Endothelial cell of umbilical vein (primary cell): ENCODE measurements at regions not wholly inside any gene's neighbourhood (a gene's known extent, or its start where the extent isn't known, plus 50 kb on each side); places are given as distances from the start of the nearest gene placed in this dataset.

ENCODE experiments used
- BruUV-seq: library from RNA; stranded (reverse); fragments of 400-500 nt; replicated peaks from 2 replicates; lab custom pipeline; 2021; lab: Mats Ljungman, UMichigan
- CTCF ChIA-PET: fragments of 300-600, 350-600 bp; sonication (Branson Sonifier 250); formaldehyde crosslinking; loops from one replicate; lab custom pipeline; 2021; ENCODE audit warnings: antibody characterized with exemption, inconsistent platforms; lab: Charles Lee
- POLR2A ChIA-PET: fragments of 300-600, 350-600 bp; sonication (Branson Sonifier 250); formaldehyde crosslinking; loops from one replicate; lab custom pipeline; 2021; ENCODE audit warnings: antibody characterized with exemption, inconsistent platforms; lab: Charles Lee
- DNase-seq: peaks from one replicate; pipeline ENCODE4 v3.0.0-alpha.2; 2011; ENCODE audit warnings: low read depth, low spot score
- FAIRE-seq: peaks from 2 replicates; lab custom pipeline; 2011; peaks lifted over from hg19 to GRCh38; lab: Jason Lieb, UNC
- H2AFZ ChIP-seq: 2 replicates; pipeline ENCODE4 v1.6.0; 2012; ENCODE audit warnings: low read depth, low read length, control low read depth, inconsistent platforms
- H3K27ac ChIP-seq: 2 replicates; pipeline ENCODE4 v1.5.1; 2011; ENCODE audit warnings: low read depth, mild to moderate bottlenecking, control low read depth, low read length, moderate library complexity; ENCODE audit not compliant: insufficient read depth
- H3K27me3 ChIP-seq, 2 experiments: 2 replicates each; pipeline versions ENCODE4 v1.6.0 to v1.6.1; 2011; ENCODE audit warnings: low read length in 2 of 2, mixed read lengths in 1 of 2; ENCODE audit not compliant: control insufficient read depth in 2 of 2, insufficient read depth in 2 of 2
- H3K36me3 ChIP-seq, 2 experiments: 2 replicates in 1 of 2; 3 replicates in 1 of 2; pipeline ENCODE4 v1.5.1; 2011; ENCODE audit warnings: low read length in 2 of 2, mild to moderate bottlenecking in 1 of 2, moderate library complexity in 1 of 2; ENCODE audit not compliant: control insufficient read depth in 2 of 2, insufficient read depth in 2 of 2; ENCODE audit errors: extremely low read depth in 1 of 2
- H3K4me1 ChIP-seq: 3 replicates; pipeline ENCODE4 v1.5.1; 2011; ENCODE audit warnings: mild to moderate bottlenecking, low read length; ENCODE audit not compliant: control insufficient read depth, insufficient read depth; ENCODE audit errors: extremely low read depth
- H3K4me2 ChIP-seq: 2 replicates; pipeline ENCODE4 v1.6.1; 2011; ENCODE audit warnings: low read length, control low read depth, mixed read lengths; ENCODE audit not compliant: insufficient read depth
- H3K4me3 ChIP-seq, 3 experiments: fragments of 200-600 bp in 1 of 3; sonication (generic), shearing (Covaris generic) in 1 of 3; replicated peaks in 1 of 3; 2 replicates each; pipeline ENCODE4 v1.5.1; 2011 to 2016; ENCODE audit warnings: control low read depth in 3 of 3, low read length in 3 of 3, mild to moderate bottlenecking in 2 of 3, inconsistent platforms in 1 of 3, low read depth in 1 of 3, moderate library complexity in 1 of 3; ENCODE audit not compliant: insufficient read depth in 1 of 3
- H3K79me2 ChIP-seq: 2 replicates; pipeline ENCODE4 v1.6.0; 2012; ENCODE audit warnings: low read length, inconsistent platforms; ENCODE audit not compliant: control insufficient read depth, insufficient read depth
- H3K9ac ChIP-seq: replicated peaks from 2 replicates; pipeline ENCODE3; 2011; ENCODE audit warnings: low read length, control low read depth; ENCODE audit not compliant: insufficient read depth; ENCODE audit errors: extremely low read depth
- H3K9me1 ChIP-seq: replicated peaks from 3 replicates; pipeline ENCODE4 v1.6.0; 2011; ENCODE audit warnings: mild to moderate bottlenecking, low read length; ENCODE audit not compliant: control insufficient read depth, insufficient read depth; ENCODE audit errors: extremely low read depth
- H3K9me3 ChIP-seq: replicated peaks from 2 replicates; pipeline ENCODE4 v1.5.1; 2012; ENCODE audit warnings: low read length, inconsistent platforms; ENCODE audit not compliant: control insufficient read depth, insufficient read depth
- H4K20me1 ChIP-seq: replicated peaks from 2 replicates; pipeline ENCODE3; 2011; ENCODE audit warnings: mild to moderate bottlenecking, low read length; ENCODE audit not compliant: control insufficient read depth, insufficient read depth; ENCODE audit errors: extremely low read depth
- EZH2 ChIP-seq: IDR thresholded peaks from 2 replicates; pipeline ENCODE4 v1.6.1; 2012; ENCODE audit warnings: borderline replicate concordance, low read depth, mild to moderate bottlenecking, moderate library complexity, low read length, inconsistent platforms; ENCODE audit not compliant: severe bottlenecking
- FOS ChIP-seq: IDR thresholded peaks from 2 replicates; pipeline ENCODE4 v1.6.1; 2011; ENCODE audit warnings: mild to moderate bottlenecking, low read length, moderate library complexity, borderline replicate concordance; ENCODE audit not compliant: insufficient read depth
- GATA2 ChIP-seq: IDR thresholded peaks from 2 replicates; pipeline ENCODE4 v1.7.0; 2011; ENCODE audit warnings: low read depth, mild to moderate bottlenecking, moderate library complexity, mixed read lengths, low read length; ENCODE audit not compliant: insufficient read length, insufficient read depth
- JUN ChIP-seq: IDR thresholded peaks from 2 replicates; pipeline ENCODE4 v1.6.1; 2011; ENCODE audit warnings: borderline replicate concordance, low read depth; ENCODE audit not compliant: insufficient read length, insufficient read depth
- MYC ChIP-seq: IDR thresholded peaks from one replicate; pipeline ENCODE4 v1.6.1; 2011; ENCODE audit warnings: mild to moderate bottlenecking, low read depth, low read length
- POLR2AphosphoS5 ChIP-seq: IDR thresholded peaks from 2 replicates; pipeline ENCODE4 v1.6.1; 2012; ENCODE audit warnings: low read depth, mild to moderate bottlenecking, control low read depth, low read length, moderate library complexity; ENCODE audit not compliant: insufficient read depth
- dilution Hi-C: fragments of 300-500 bp; cut with MboI; formaldehyde crosslinking; loops from one replicate; pipeline ENCODE4 v1.15.0; 2019; ENCODE audit warnings: low sequenced_read_pairs; ENCODE audit not compliant: extremely low pct_ligation_motif_present
- intact Hi-C: fragments of 100-400 bp; cut with micrococcal nuclease; formaldehyde crosslinking; loops from one replicate; pipeline ENCODE4 v1.10.0; 2022
- TF ChIP-seq, protein P1 (sequence below), 2 donors: IDR thresholded peaks; 1 replicate in 1 of 2; 2 replicates in 1 of 2; pipeline ENCODE4 v1.5.1; 2011; ENCODE audit warnings: low read length in 2 of 2, mild to moderate bottlenecking in 2 of 2, moderate library complexity in 2 of 2, control low read depth in 1 of 2, inconsistent platforms in 1 of 2, low read depth in 1 of 2; ENCODE audit not compliant: insufficient read depth in 1 of 2; ENCODE audit errors: extremely low read depth in 1 of 2
- TF ChIP-seq, protein P2 (sequence below): IDR thresholded peaks from 2 replicates; pipeline ENCODE4 v1.6.1; 2011; ENCODE audit not compliant: insufficient read depth, insufficient read length

GRCh38 chr4:178316211-178316610 lies 874.0 kb upstream of the AGA start:
- TF ChIP-seq, protein P1, sequence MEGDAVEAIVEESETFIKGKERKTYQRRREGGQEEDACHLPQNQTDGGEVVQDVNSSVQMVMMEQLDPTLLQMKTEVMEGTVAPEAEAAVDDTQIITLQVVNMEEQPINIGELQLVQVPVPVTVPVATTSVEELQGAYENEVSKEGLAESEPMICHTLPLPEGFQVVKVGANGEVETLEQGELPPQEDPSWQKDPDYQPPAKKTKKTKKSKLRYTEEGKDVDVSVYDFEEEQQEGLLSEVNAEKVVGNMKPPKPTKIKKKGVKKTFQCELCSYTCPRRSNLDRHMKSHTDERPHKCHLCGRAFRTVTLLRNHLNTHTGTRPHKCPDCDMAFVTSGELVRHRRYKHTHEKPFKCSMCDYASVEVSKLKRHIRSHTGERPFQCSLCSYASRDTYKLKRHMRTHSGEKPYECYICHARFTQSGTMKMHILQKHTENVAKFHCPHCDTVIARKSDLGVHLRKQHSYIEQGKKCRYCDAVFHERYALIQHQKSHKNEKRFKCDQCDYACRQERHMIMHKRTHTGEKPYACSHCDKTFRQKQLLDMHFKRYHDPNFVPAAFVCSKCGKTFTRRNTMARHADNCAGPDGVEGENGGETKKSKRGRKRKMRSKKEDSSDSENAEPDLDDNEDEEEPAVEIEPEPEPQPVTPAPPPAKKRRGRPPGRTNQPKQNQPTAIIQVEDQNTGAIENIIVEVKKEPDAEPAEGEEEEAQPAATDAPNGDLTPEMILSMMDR (IDR thresholded peaks at IDR 0.05; ENCODE audit: extremely low read depth in 1 of 2, insufficient read depth in 1 of 2, low read depth in 1 of 2, low read length in 2 of 2), result no peak
- no peak for TF ChIP-seq POLR2AphosphoS5
- TF ChIP-seq EZH2, result no peak
- TF ChIP-seq GATA2, result no peak
- TF ChIP-seq, protein P2, sequence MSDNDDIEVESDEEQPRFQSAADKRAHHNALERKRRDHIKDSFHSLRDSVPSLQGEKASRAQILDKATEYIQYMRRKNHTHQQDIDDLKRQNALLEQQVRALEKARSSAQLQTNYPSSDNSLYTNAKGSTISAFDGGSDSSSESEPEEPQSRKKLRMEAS, result no peak
- TF ChIP-seq MYC, result no peak
- no peak for TF ChIP-seq FOS
- no peak for TF ChIP-seq JUN
- Histone ChIP-seq H3K9me1 (no peaks in the 10 kb centered on the region), H3K9me3 (peaks cover 6% of the 10 kb centered on the region), H4K20me1 (no peaks in the 10 kb centered on the region), H3K4me3 (no peak overlapping the region), H3K27me3 (no peaks in the 10 kb centered on the region), H3K36me3 (no peaks in the 10 kb centered on the region), H3K79me2 (no peaks in the 10 kb centered on the region), H3K9ac (no peak overlapping the region), H3K4me2 (no peak overlapping the region), H3K4me1 (no peaks in the 10 kb centered on the region), H2AFZ (no peak overlapping the region), H3K27ac (no peak overlapping the region)
- CTCF ChIA-PET, result no interaction called here
- intact Hi-C loops (no loop called here), dilution Hi-C loops (no loop called here)
- FAIRE-seq (no peak), DNase-seq (no peak)
- POLR2A ChIA-PET, result no interaction called here
- BruUV-seq, result no TSS peak
